H1 (cell line): ENCODE measurements at regions not wholly inside any gene's neighbourhood (a gene's known extent, or its start where the extent isn't known, plus 50 kb on each side); places are given as distances from the start of the nearest gene placed in this dataset.

Experiments used
- BCL11A ChIP-seq, 2 experiments: IDR thresholded peaks; one replicate each; pipeline ENCODE4 v1.6.1; 2011; ENCODE audit warnings: low read depth in 2 of 2, low read length in 2 of 2, mild to moderate bottlenecking in 2 of 2
- BRCA1 ChIP-seq: IDR thresholded peaks from 2 replicates; pipeline ENCODE4 v1.6.1; 2012; ENCODE audit warnings: low read depth, low read length, improper control_type of control experiment
- CHD2 ChIP-seq: IDR thresholded peaks from 2 replicates; pipeline ENCODE4 v1.6.1; 2012; ENCODE audit warnings: low read length, improper control_type of control experiment
- CREB1 ChIP-seq: IDR thresholded peaks from 2 replicates; pipeline ENCODE4 v1.6.1; 2012; ENCODE audit warnings: inconsistent platforms
- CTCF ChIP-seq, 3 experiments: IDR thresholded peaks; 1 replicate in 2 of 3; 2 replicates in 1 of 3; pipeline versions ENCODE4 v1.5.1 to v1.6.1; 2011; ENCODE audit warnings: low read length in 3 of 3, mild to moderate bottlenecking in 3 of 3, inconsistent platforms in 2 of 3, low read depth in 1 of 3, moderate library complexity in 1 of 3; ENCODE audit not compliant: insufficient read depth in 1 of 3; ENCODE audit errors: control extremely low read depth in 1 of 3
- EP300 ChIP-seq, 2 experiments: IDR thresholded peaks; 1 replicate in 1 of 2; 2 replicates in 1 of 2; pipeline ENCODE4 v1.6.1; 2011 to 2012; ENCODE audit warnings: low read depth in 2 of 2, low read length in 2 of 2, mild to moderate bottlenecking in 2 of 2, borderline replicate concordance in 1 of 2, inconsistent platforms in 1 of 2, moderate library complexity in 1 of 2
- POLR2A ChIP-seq, 2 experiments: IDR thresholded peaks; 1 replicate in 1 of 2; 2 replicates in 1 of 2; pipeline ENCODE4 v1.6.1; 2011; ENCODE audit warnings: low read depth in 2 of 2, low read length in 2 of 2, mild to moderate bottlenecking in 2 of 2; ENCODE audit errors: control extremely low read depth in 1 of 2
- POLR2AphosphoS5 ChIP-seq: IDR thresholded peaks from 2 replicates; pipeline ENCODE4 v1.6.1; 2011; ENCODE audit warnings: low read depth, low read length
- RAD21 ChIP-seq, 2 experiments: IDR thresholded peaks in 1 of 2; conservative IDR thresholded peaks in 1 of 2; 2 replicates each; pipeline ENCODE4 v1.6.1; 2011; ENCODE audit warnings: low read depth in 2 of 2, low read length in 2 of 2, improper control_type of control experiment in 1 of 2, inconsistent platforms in 1 of 2, mild to moderate bottlenecking in 1 of 2, moderate library complexity in 1 of 2
- RFX5 ChIP-seq: IDR thresholded peaks from 2 replicates; pipeline ENCODE4 v1.6.1; 2011; ENCODE audit warnings: low read depth, low read length, improper control_type of control experiment, borderline replicate concordance
- RNF2 ChIP-seq: fragments of 200-900, 300-1000 bp; sonication (generic); IDR thresholded peaks from 2 replicates; pipeline ENCODE4 v1.7.1; 2016; ENCODE audit warnings: borderline replicate concordance, low read depth, mild to moderate bottlenecking, antibody characterized with exemption, low read length; ENCODE audit not compliant: poor library complexity, severe bottlenecking; ENCODE audit errors: missing control alignments
- TBP ChIP-seq: IDR thresholded peaks from 2 replicates; pipeline ENCODE4 v1.6.1; 2011; ENCODE audit warnings: low read depth, low read length, improper control_type of control experiment
- YY1 ChIP-seq: IDR thresholded peaks from 2 replicates; pipeline ENCODE4 v1.6.1; 2011; ENCODE audit warnings: low read depth, mild to moderate bottlenecking, low read length

GRCh38 chr3:66101901-66102300 lies 63.2 kb upstream of the MAGI1 start:
- TF ChIP-seq TBP (no peak), EP300 (IDR thresholded peaks at IDR 0.05; ENCODE audit: borderline replicate concordance in 1 of 2, low read depth in 2 of 2, low read length in 2 of 2) (no peak), CREB1 (no peak), RNF2 (no peak), POLR2A (IDR thresholded peaks at IDR 0.05; ENCODE audit: control extremely low read depth in 1 of 2, low read depth in 2 of 2, low read length in 2 of 2) (no peak), YY1 (no peak), RAD21 (IDR thresholded peaks at IDR 0.05 in 1 of 2, conservative IDR thresholded peaks at IDR 0.05 in 1 of 2; ENCODE audit: low read depth in 2 of 2, low read length in 2 of 2) (no peak), RFX5 (no peak), BRCA1 (no peak), CTCF (IDR thresholded peaks at IDR 0.05; ENCODE audit: control extremely low read depth in 1 of 3, insufficient read depth in 1 of 3, low read depth in 1 of 3, low read length in 3 of 3) (no peak), BCL11A (IDR thresholded peaks at IDR 0.05; ENCODE audit: low read depth in 2 of 2, low read length in 2 of 2) (no peak), CHD2 (no peak), POLR2AphosphoS5 (no peak)
